HG03378 (cell line): ENCODE measurements at regions not wholly inside any gene's neighbourhood (a gene's known extent, or its start where the extent isn't known, plus 50 kb on each side); places are given as distances from the start of the nearest gene placed in this dataset.

Experiments used
- ATAC-seq: cut with Tn5 transposase; IDR thresholded peaks from one replicate; pipeline ENCODE4 v1.9.1; 2021; ENCODE audit warnings: mild to moderate bottlenecking, moderate library complexity; ENCODE audit not compliant: unreplicated experiment

DNA sequence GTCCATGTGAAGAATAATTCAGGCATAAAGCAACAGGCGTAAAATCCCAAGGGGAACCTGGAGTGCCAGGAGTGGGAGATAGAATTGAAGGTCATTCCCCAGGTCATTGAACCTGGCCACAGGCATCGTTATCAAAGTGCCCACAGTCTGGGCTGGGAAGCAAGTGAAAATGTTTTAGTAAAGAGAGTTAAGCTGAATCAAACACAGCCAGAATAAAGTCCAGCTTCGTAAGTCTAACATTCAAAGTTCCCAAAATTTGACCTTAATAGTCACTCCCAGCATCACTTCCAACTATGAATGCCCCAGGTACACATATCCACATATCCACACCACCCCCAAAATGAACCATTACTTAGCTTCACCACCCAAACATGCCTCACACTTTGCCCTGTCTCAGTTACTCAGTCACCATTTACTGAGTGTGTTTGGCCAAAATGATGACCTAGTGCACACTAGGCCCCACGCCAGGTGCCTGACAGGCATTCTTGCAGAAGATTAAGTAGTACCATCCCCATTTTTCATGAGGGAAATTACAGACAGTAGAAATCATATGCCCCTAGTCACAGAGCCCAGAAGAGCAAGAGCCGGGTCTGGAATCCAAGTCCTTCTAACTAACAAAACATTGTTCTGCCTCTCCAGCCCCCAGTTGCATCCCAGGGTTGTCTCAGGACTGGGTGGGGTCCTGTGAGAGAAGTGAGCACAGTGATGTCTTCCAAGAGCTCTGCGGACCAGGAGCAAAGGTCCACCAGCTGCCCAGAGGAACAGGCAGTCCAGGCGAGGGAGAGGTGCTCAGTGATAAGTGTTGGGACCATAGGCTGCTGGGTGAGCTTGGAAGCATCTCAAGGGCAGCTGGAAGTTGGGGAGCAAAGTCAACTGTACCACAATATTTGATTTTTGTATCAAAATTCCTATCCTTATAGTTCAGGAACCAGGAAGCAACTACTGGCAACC is 65.2 kb upstream of the MYCN start:
- ATAC-seq = no peak

DNA sequence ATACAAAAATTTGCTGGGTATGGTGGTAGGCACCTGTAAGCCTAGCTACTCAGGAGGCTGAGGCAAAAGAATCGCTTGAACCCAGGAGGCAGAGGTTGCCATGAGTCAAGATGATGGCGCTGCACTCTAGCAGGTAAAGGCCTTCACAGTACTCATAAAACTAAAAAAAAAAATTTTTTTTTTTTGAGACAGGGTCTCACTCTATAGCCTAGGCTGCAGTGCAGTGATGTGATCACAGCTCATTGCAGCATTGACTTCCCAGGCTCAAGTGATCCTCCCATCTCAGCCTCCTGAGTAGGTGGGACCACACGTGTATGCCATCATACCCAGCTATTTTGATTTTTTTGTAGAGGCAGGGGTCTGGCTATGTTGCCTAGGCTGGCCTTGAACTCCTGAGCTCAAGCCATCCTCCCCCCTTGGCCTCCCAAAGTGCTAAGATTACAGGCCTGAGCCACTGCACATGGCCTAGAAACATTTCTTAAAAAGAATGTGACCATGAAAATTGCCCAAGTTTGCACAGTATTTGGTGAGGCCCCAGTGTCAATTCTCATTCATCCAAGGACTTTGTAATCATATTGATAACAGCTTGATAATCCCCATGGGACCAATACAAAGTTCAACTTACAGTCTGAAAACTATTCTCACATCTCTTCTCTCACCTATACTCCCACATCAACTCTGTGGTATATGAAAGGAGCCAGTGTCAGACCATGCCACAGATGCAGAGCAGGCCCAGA is 64.2 kb upstream of the MYCN start:
- ATAC-seq = no peak

DNA sequence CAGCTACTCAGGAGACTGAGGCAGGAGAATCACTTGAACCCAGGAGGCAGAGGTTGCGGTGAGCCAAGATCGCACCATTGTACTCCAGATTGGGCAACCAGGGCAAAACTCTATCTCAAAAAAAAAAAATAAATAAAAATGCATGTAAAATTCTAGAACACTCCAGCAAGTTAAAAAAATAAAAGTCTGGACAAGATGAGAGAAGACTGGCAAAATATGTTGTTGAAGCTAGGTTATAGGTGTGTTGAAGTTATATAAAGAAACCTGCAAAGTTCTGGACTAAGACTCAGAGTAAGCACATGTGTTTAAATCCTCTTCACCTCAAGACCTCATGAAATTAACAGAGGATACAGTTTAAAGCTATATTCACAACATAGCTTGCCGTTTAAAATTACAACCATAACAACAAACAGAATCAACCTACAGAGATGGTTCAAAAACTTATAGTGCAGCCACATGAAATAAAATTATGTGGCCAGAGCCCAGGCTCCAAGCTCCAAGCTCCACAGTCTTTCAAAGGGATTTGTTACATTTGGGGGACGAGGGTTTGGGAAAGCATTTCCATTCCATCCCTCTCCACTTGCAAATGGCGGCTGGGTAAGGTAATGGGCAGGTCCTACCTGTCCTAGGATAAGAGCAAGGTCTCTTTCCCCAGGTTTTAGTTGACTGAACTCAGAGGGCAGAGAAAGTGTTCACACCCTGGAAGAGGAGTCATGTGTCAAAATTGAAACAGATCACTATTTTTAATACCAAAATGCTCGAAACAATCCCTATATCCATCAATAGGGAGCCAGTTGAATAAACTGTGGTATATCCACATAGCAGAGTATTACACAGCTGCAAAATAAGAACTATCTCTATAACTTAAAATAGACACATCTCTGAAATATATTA is 59.9 kb upstream of the MYCN start:
- no peak for ATAC-seq

DNA sequence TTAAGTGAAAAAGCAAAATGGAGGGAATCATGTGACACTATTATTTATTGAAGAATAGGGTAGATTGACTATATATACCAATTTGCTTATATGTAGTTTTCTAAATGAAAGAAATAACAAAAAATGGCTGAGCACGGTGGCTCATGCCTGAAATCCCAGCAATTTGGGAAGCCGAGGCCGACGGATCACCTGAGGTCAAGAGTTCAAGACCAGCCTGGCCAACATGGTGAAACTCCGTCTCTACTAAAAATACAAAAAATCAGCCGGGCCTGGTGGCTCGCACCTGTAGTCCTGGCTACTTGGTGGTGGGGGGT is 59.3 kb upstream of the MYCN start:
- ATAC-seq = no peak

DNA sequence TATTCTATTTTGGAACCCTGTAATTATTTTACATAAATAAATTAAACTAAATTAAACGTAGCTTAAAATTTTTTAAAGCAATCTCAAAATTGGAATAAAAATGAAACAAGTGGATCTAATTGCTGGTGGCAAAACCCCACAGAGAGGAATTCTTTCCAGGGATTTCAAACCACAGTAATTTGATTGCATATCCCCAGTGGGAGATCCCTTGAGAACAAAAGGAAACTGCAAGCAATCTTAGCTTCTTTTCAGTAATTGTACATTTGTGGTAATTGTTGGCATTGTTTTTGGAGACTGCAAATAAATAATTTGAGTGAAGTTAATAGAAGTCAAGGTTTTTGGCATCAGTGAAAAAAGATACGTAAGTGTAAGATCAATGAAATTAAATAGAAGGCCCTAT is 58.7 kb upstream of the MYCN start:
- ATAC-seq = no peak

DNA sequence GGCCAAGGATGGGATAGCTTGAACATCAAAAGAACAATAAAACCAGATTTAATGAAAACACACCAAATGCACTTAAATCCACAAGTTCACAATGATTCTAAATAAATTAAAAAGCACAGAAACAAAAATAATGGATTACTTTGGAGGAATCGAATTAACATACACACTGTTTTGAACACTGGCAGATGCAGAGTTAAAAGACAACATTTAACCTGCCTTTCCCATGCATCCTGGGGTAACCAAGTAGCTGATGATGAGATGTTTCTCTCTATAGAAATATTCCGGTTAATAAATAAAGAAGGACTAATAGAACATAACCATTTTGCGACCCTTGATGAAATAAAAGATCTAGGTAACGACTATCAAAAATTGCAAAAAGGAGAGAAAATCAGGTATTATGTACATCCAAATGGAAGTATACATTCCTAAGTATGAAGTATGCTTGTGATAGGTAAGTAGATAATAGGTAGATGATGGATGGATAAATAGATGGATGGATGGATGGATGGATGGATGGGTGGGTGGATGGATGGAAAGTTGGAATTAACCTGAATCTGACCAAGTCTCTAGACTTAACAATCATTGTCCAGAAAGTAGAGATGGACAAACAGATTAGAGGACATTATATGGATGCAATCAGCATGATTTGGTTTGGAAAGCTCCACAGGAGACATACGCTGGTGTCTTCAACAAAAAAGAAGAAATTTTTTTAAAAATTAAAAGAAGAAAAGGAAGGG is 57.4 kb upstream of the MYCN start:
- no peak for ATAC-seq

DNA sequence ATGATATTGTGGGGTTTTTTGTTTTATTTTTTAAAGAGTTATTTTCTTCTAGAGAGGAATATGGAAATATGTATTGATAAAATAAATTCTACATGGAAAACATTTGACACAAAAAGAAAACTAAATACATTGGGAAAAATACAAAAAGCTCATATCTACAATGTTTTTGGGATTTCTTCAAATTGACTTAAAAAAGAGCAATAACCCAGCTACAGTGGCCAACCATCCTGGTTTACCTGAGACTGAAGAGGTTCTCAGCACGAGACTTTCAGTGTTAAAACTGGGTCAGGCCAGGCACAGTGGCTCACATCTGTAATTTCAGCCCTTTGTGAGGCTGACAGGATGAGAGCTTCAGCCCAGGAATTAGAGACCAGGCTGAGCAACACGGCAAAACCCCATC is 56.7 kb upstream of the MYCN start:
- no peak for ATAC-seq

DNA sequence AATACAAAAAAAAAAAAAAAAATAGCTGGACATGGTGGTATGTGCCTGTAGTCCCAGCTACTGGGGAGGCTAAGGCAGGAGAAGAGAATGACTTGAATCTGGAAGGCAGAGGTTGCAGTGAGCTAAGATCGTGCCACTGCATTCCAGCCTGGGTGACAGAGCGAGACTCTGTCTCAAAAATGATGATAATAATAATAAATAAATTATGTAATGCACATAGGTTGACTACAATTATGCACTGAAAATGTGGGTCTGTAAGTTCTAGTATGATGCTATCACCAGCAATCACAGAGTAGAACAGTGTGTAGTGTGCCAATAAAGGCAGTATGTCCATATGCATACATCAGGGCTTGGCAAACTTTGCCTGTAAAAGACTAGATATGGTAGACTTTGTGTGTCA is 55.6 kb upstream of the MYCN start:
- ATAC-seq = no peak

DNA sequence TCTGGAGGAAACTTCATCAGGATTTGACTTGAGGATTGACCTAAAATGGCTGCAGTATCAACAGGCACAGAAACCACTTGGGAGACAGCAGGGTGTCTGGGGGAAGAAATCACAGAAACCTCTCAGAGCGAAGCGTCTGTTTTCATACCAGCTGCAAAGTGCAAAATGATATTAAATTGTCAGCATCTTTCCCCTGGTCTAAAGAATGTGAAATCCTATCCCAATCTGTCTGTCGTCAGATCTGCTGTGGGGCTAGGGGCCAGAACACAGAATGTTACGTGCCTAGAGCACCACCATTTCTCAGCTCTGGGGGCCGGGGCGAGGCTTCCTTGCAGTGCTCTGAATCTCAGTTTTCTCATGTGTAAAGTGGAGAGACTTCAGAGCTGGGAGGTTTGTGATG is 54.1 kb upstream of the MYCN start:
- no peak for ATAC-seq

DNA sequence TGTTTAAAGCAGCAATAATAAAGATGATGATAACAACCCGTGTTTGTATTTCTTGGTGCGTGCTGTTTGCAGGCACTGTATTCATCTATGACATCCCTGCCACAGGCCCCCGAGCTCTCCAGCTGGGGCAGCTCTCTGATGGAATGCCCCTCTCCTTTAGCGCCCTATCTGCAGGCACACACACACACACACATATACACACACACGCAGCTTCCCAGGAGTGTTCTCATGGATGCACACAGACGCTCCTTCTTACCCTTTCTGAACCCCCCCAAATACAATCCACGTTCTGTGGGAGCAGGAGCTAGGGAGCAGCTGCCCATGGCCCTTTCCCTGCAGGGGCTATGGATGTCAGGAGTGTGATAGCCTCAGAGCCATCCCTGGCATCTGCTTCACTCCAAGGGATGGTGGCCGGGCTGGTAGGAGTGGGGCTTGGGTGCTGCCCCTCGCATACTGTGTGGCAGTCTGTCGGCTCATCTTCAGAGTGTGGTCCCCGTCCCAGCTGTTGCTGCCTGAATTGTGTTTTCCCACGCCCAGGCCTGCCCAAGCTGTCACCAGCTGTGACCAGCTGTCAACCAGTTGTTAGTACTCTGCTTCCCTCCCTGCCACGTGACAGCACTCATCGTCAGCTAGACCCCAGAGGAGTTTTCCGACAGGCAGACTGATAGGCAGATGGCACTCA is 50.8 kb upstream of the MYCN start:
- ATAC-seq = no peak

DNA sequence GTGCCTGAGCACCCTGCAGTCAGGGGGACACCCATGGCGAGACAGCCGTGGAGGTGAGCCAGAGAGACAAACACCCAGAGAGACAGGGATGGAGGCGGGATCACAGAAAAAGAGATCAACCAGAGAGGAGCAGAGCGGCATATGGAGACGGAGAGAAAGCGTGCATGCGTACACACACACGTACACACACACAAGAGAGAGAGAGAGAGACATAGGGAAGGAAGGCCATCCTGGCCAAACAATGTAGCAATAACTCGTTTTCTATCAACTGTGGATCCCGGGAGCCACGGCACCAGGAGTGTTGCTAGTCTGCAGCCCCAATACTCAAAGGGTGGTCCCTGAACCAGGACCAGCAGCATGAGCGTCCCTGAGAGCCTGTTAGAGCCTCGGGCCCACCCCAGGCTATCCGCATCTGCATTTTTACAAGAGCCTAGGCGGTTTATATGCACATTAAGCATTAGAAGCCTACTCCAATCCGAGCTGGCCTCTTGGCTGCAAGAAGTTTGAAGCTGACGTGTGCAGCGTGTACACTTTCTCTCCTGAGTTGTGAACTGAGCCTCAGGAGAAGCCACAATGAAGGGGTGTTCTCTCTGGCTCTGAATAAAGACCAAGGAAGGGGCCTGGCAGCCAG is 50.1 kb upstream of the MYCN start:
- ATAC-seq = no peak
